Central memory CD4-positive, alpha-beta T cell (primary cell): ENCODE measurements at regions not wholly inside any gene's neighbourhood (a gene's known extent, or its start where the extent isn't known, plus 50 kb on each side); places are given as distances from the start of the nearest gene placed in this dataset.

Experiments
- DNase-seq: peaks from one replicate; pipeline ENCODE4 v3.0.0; 2022

GRCh38 chr5:118029807-118030206 lies 958.5 kb downstream of the DTWD2 start:
- DNase-seq = no peak

DNA sequence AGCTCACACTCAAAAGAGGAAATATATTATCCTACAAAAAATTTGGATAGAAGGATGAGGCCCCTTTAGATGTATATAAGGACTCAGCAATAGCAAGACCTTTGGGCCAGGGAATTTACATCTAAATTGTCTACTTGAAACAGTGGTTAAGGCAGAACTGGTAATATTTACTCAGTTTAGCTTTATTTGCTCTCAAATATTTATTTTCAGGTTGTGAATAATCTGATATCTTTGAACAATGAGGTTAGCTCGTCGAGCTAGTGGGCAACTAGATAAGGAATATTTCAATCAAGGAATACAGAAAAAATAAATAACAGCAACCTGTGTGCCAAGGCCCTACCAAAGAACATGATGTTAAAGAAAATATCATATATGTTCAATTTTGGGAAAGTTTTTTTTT lies 966.3 kb downstream of the DTWD2 start:
- no peak for DNase-seq

DNA sequence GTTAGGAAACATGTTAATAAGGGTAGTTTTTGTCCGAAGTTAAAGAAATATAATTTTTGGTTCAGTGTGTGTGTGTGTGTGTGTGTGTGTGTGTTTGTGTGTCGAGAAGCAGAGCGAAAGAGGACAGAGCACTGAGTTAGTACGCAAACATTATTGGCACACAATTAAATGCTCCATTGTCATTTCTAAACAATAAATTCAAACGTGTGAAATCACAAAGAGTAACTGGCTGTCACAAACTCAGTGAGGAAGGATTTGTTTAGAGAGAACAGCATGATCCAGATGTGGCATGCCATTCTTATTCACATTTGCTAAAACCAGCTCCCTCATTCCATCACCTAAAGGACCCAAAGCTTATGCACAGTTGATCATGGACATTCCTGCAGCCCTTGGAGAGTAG lies 970.8 kb downstream of the DTWD2 start:
- no peak for DNase-seq

DNA sequence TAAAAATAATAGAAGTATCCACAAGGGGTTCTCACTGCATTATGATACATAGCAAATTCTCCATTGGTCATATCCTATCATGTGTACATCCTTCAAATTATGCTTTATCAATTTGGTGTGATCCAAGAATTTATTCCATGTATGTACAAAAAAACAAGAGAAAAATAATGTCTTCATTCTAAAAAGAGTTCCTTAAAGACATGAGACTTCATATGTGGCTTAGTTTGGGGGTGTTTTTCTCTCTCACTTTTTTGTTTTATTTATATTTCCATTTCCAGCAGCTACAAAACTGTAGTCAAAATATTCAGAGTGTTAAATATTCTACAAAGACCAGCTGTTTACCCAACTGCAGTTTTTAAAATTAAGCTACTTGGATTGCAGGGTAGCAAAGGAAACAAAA lies 972.0 kb downstream of the DTWD2 start:
- DNase-seq = no peak

DNA sequence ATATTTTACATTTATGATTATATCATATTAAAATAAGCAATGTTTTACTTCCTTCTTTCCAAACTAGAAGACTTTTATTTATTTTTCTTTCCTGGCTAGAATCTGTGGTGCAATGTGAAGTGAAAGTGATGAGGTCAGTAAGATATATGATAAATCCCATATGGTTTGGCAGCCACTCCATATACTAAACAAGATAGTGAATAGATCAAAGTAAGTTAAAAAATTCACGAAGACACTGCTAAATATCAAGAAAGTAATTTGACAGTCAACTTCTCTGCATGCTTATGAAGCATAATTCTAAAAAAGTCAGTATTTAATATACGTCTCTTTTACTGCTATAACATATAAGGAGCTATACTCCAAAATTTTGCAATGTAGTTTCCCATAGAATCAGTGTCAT lies 972.8 kb downstream of the DTWD2 start:
- DNase-seq = no peak

GRCh38 chr5:118009741-118010297 lies 978.5 kb downstream of the DTWD2 start:
- DNase-seq = no peak

- DNase-seq = no peak
Measured at GRCh38 chr5:118008779-118009178, 979.6 kb downstream of the DTWD2 start.

DNA sequence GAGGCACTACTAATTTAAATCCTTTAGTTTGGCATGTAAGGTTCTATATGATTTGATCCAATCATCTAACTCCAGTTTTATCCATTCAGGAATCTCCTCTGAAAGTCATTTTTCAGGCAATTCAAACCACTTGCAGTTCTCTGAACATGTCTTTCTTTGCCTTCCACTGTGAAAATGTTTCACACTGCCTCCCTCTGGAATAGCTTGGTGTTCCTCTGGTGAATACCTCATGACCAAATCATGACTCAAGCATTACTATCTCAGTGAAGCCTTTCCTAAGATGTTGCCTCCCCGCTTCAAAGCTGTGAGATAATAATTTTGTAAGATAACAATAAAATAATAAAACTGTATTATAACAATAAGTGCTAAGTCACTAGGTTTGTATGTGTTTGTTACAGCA lies 981.1 kb downstream of the DTWD2 start:
- no peak for DNase-seq

GRCh38 chr5:118006219-118006618 lies 982.1 kb downstream of the DTWD2 start:
- no peak for DNase-seq

DNA sequence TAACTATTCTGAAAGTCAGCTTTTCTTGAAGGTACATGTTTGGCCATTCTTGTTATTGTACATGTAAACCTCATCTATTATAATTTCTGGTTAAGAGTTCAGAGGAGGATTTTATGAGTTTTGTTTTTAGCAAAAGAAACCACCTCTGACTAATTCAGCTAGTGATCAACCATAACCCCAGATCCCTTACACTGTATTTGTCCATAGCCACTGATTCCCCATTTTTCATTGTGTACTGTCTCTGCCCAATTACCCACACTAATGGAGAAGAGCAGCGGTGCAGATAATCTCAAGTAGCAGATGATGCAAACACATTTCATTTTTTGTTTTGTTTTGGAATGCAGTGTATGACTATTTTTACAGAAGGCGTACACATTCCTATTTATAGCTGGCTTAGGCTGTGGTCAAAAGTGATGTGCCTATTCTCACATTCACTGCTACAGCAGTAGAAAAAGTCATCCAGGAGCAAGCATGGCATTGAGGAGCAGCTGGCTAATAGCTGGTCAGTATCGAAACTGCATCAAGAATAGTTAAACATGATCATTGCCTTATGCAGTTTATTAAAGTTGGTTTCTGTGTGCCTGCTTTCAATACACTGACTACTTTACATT lies 988.3 kb downstream of the DTWD2 start:
- no peak for DNase-seq

GRCh38 chr5:117982691-117983090 lies 1005.7 kb downstream of the DTWD2 start:
- DNase-seq = no peak

DNA sequence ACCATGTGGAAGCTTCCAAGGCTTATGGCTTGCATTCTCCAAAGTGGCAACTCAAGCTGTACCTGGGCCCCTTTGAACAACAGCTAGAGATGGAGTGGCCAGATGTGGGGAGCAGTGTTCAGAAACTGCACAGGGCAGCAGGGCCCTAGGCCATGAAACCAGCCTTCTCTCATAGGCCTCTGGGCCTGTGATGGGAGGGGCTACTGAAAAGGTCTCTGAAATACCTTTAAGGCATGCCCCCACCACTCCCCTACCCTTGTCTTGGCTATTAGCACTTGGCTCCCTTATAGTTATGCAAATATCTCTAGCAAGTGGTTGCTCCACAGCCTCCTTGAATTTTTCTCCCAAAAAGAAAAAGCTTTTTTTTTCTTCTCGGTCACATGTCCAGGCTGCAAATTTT lies 1014.6 kb downstream of the DTWD2 start:
- no peak for DNase-seq

DNA sequence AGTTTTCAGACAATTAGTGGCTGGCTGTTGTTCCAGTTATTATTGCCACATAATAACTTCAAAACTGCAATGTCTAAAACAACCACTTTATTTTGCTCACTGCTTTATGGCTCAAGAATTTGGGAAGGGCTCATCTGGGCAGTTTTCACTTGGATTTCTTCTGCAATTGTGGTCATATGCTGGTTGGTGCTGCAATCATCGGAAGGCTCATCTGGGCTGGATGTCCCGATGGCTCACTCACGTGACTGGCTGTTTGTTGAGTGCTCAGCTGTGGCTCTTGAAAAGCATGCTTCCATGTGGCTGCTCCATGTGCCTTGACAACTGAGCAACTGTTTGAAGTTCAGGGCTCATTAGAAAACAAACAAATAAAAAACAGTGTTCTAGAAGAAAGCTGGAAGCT lies 1032.5 kb downstream of the DTWD2 start:
- no peak for DNase-seq

- DNase-seq = no peak
Measured at GRCh38 chr5:117954331-117954730, 1034.0 kb downstream of the DTWD2 start.

DNA sequence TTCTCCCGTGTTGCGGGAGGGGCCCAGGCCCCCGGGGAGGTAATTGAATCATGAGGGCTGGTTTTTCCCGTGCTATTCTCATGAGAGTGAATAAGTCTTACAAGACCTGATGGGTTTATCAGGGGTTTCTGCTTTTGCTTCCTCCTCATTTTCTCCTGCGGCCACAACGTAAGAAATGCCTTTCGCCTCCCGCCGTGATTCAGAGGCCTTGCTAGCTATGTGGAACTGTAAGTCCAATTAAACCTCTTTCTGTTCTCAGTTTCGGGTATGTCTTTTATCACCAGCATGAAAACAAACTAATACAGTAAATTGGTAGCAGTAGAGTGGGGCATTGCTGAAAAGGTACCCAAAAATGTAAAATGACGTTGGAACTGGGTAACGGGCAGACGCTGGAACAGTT lies 1035.1 kb downstream of the DTWD2 start:
- no peak for DNase-seq

- no peak for DNase-seq
Measured at GRCh38 chr5:117947836-117948235, 1040.5 kb downstream of the DTWD2 start.

DNA sequence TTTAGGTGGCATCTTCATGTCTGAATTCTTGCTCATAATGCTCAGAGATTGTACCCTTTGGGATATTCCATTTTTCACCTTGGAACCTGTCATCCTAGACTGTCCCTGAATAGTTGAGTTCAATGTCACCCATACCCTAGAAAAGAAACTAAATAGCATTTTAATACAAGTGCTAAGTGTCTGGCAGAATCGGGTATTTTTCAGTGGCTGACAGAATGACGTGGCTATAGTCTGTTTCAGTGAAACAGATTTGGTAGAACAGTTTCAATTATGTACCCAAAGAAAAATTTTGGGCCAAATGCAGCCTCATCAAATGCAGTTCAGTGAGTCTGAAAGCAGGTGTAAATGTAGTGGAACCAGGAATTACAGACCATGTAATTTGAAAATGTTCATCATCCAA lies 1041.2 kb downstream of the DTWD2 start:
- DNase-seq = no peak

GRCh38 chr5:117945258-117945657 lies 1043.1 kb downstream of the DTWD2 start:
- no peak for DNase-seq

DNA sequence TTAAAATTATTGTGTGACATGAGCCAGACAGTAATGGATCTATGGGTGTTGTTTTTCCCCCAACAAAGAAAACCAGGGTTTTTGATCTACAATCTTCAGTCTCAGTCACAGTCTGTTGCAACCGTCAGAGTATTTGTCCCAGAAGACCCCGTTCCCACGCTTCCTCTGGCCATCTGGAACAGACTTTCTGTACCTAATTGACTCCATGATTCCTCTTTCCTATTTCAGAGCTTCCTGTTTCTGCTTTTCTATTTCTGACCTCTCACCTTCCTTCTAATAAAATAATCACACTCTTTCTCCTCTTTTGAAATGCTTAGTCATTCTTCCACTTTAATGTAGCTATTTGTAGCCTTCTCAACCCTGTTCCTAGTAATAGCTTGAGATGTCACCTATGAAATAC lies 1044.8 kb downstream of the DTWD2 start:
- no peak for DNase-seq

DNA sequence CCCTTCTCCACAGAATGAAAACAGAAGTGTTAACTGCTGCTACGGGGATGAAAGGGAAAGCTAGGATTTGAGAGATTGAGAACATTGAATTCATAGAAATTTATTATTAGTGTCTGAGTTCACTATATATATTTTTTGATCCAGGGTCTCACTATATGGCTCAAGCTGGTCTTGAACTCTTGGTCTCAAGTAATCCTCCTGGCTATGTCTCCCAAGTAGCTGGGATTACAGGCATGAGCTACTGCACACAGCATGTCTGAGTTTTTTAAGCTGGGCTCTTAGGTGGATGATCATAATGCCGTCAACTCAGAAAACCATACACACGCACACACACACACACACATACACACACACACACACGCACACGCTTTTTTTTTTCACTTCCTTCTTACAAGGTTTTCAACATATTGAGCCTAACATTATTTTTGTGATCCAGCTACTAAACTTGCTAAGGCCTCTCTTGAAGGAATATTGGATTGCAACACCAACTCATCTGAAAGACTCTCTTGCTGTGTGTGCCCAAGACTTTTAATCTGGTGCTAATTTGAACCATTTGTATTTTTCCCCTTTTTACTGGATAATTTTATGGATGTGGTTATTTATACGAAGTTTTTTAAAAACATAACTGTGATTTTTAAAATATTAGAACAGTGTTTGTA lies 1045.4 kb downstream of the DTWD2 start:
- no peak for DNase-seq

DNA sequence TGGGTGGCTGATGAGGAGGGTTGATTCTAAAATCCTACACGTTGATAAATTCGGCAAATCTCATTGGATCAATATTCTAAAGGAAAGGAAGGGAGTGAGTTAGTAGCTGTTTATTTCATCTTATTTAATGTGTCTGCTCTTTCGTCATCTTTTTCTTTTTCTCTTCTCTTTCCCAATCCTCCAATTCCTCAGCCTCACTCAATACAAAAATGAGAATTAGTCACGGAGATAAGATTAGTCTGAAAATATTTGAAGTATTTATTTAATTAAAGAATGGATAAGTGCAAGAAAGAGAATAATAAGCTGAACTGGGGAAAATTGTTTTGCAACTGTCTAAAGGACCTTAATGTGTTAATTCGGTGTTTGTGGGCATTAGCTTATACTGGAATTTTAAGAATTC lies 1095.1 kb downstream of the DTWD2 start:
- DNase-seq = no peak

GRCh38 chr5:117892360-117892759 lies 1096.0 kb downstream of the DTWD2 start:
- no peak for DNase-seq

GRCh38 chr5:117889596-117889995 lies 1098.8 kb downstream of the DTWD2 start:
- DNase-seq = no peak

DNA sequence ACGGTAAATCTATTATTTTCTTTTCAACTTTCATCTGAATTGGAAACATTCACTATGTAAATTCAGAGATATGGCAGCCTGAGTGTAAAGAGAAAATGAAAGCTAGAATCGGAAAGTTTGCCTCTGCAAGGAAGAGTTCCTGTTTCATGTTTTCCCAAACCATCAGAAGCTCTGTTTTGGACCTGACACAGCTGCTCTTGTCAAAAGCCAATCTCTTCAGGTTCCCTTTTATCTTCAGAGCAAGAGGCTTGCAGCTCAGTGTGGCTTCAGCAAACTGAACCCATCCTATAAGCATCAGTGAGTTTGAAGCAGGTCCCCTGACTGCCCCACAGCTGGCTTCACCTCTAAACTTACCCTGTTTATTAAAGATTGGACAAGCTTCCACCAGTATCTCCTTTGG lies 1099.7 kb downstream of the DTWD2 start:
- no peak for DNase-seq
